Stomach (tissue), 8 donors: ENCODE measurements at regions not wholly inside any gene's neighbourhood (a gene's known extent, or its start where the extent isn't known, plus 50 kb on each side); places are given as distances from the start of the nearest gene placed in this dataset.

Experiments used
- DNase-seq, 2 donors: peaks; one replicate each; pipeline versions ENCODE4 v3.0.0 to v3.0.0-alpha.2; 2013 to 2019
- H3K27ac ChIP-seq, 5 donors: fragments of 200-600 bp in 4 of 5; sonication (generic) in 4 of 5; one replicate each; pipeline ENCODE4 v1.5.1; 2013 to 2019; ENCODE audit warnings: mild to moderate bottlenecking in 1 of 5, moderate library complexity in 1 of 5
- H3K27me3 ChIP-seq, 3 donors: fragments of 200-600 bp; sonication (generic); one replicate each; pipeline ENCODE4 v1.5.1; 2017 to 2019; ENCODE audit warnings: mixed run types in 1 of 3
- H3K36me3 ChIP-seq, 4 donors: fragments of 200-600 bp; sonication (generic); 1 replicate in 3 of 4; 2 replicates in 1 of 4; pipeline ENCODE4 v1.5.1; 2016 to 2019
- H3K4me1 ChIP-seq, 4 donors: fragments of 200-600 bp; sonication (generic); one replicate each; pipeline ENCODE4 v1.5.1; 2016 to 2019
- H3K4me3 ChIP-seq, 4 donors: fragments of 200-600 bp; sonication (generic) in 3 of 4; one replicate each; pipeline ENCODE4 v1.5.1; 2016 to 2019; ENCODE audit warnings: mild to moderate bottlenecking in 1 of 4
- H3K9me3 ChIP-seq, 4 donors: fragments of 200-600 bp; sonication (generic); one replicate each; pipeline ENCODE4 v1.5.1; 2016 to 2019
- CTCF ChIP-seq, 7 experiments: fragments of 450-650 bp in 4 of 7; fragments of 200-600 bp in 3 of 7; sonication (generic) in 3 of 7; IDR thresholded peaks; one replicate each; pipeline ENCODE4 v1.5.1; 2016 to 2019; ENCODE audit warnings: antibody characterized with exemption in 7 of 7, control low read depth in 2 of 7, mild to moderate bottlenecking in 1 of 7
- EP300 ChIP-seq: sonication (generic); formaldehyde crosslinking; IDR thresholded peaks from one replicate; pipeline ENCODE4 v1.6.1; 2017; ENCODE audit warnings: antibody characterized with exemption
- POLR2A ChIP-seq, 4 donors: fragments of 450-650 bp; IDR thresholded peaks; one replicate each; pipeline ENCODE4 v1.6.1; 2016; ENCODE audit warnings: antibody characterized with exemption in 4 of 4, control low read depth in 2 of 4, mild to moderate bottlenecking in 1 of 4, moderate library complexity in 1 of 4
- POLR2AphosphoS5 ChIP-seq, 3 donors: sonication (generic); formaldehyde crosslinking; IDR thresholded peaks; one replicate each; pipeline ENCODE4 v1.6.1; 2016; ENCODE audit warnings: antibody characterized with exemption in 3 of 3
- WGBS, 5 donors: extraction: QIAGEN DNeasy Blood & Tissue Kit in 3 of 5; methylation state at CpG; one replicate each; pipeline versions ENCODE4 v1.1.5 to v1.1.7; 2013 to 2018; 5-methylcytosine and 5-hydroxymethylcytosine counted together
- intact Hi-C: fragments of 100-400 bp; cut with DNase I; formaldehyde crosslinking; loops from one replicate; pipeline ENCODE4 v1.15.1; 2023; ENCODE audit warnings: low total_unique reads
- donor health status: healthy with polysubstance abuse.
- donor health status: Bipolar disorder and iron deficiency.
- donor health status: healthy.

- DNase-seq, result no peak
Observed at GRCh38 chr9:16030528-16031185, 477.8 kb downstream of the CCDC171 start.

GRCh38 chr9:16031486-16031885, 478.6 kb downstream of the CCDC171 start:
- no peaks in the 10 kb centered on the region for H3K36me3 ChIP-seq
- no peak overlapping the region for H3K4me3 ChIP-seq
- no peak for TF ChIP-seq POLR2AphosphoS5 (IDR thresholded peaks at IDR 0.05)
- no peak for TF ChIP-seq POLR2A (IDR thresholded peaks at IDR 0.05)
- TF ChIP-seq EP300, result no peak
- intact Hi-C loops, result no loop called here
- H3K27ac ChIP-seq, result no peak overlapping the region
- H3K27me3 ChIP-seq, result no peaks in the 10 kb centered on the region
- peaks cover 0 to 6% (median 2%) of the 10 kb centered on the region in 4 donors for H3K9me3 ChIP-seq
- 37 to 89% (median 42%) methylated on average over 1 to 2 of the region's 2 CpGs for WGBS, 5 donors
- no peak for DNase-seq
- no peaks in the 10 kb centered on the region for H3K4me1 ChIP-seq

More at GRCh38 chr9:16030528-16031185, 477.8 kb downstream of the CCDC171 start:
- peaks cover 0 to 6% (median 2%) of the 10 kb centered on the region in 4 donors for H3K9me3 ChIP-seq
- H3K27ac ChIP-seq, result no peak overlapping the region
- no peak for TF ChIP-seq POLR2AphosphoS5 (IDR thresholded peaks at IDR 0.05)
- no peak for TF ChIP-seq POLR2A (IDR thresholded peaks at IDR 0.05)
- TF ChIP-seq CTCF (IDR thresholded peaks at IDR 0.05), result no peak
- TF ChIP-seq EP300, result no peak
- no peaks in the 10 kb centered on the region for H3K27me3 ChIP-seq
- intact Hi-C loops, result no loop called here
- H3K4me1 ChIP-seq, result no peaks in the 10 kb centered on the region
- H3K4me3 ChIP-seq, result no peak overlapping the region
- WGBS, 5 donors, result 62 to 77% (median 73%) methylated on average over 8 of the region's 8 CpGs
- H3K36me3 ChIP-seq, result no peaks in the 10 kb centered on the region

- Histone ChIP-seq H3K27ac (no peak overlapping the region), H3K9me3 (peaks cover 0 to 6% (median 2%) of the 10 kb centered on the region in 4 donors), H3K4me3 (no peak overlapping the region), H3K4me1 (no peaks in the 10 kb centered on the region), H3K27me3 (no peaks in the 10 kb centered on the region), H3K36me3 (no peaks in the 10 kb centered on the region)
- DNase-seq, result no peak
- intact Hi-C loops, result no loop called here
- WGBS, 5 donors, result 77 to 89% (median 82%) methylated on average over 6 of the region's 6 CpGs
- TF ChIP-seq POLR2A (IDR thresholded peaks at IDR 0.05) (no peak), POLR2AphosphoS5 (IDR thresholded peaks at IDR 0.05) (no peak), CTCF (IDR thresholded peaks at IDR 0.05) (no peak), EP300 (no peak)
Observed at GRCh38 chr9:16031971-16032370, 479.1 kb downstream of the CCDC171 start.

DNA sequence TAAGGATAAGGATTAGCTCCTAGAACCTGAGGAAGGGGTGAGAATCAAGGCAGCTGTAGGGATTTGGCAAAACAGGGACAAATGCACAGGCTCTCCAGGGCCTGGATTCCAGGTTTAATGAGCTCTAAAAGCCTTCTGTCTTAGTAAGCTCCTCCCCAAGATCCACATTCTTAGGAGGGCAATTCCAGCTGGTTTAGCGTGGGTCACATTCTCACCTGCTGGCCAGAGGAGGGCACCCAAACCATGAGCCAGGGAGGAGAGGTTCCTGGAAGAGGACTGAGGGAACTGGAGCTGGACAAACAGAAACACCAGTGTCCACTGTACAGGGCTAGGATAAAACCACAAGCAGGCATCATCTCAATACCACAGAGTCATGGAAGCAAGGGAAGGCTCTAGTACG, 480.0 kb downstream of the CCDC171 start:
- Histone ChIP-seq H3K4me3 (no peak overlapping the region), H3K27me3 (no peaks in the 10 kb centered on the region), H3K9me3 (peaks cover 0 to 6% (median 2%) of the 10 kb centered on the region in 4 donors), H3K4me1 (no peaks in the 10 kb centered on the region), H3K27ac (no peak overlapping the region), H3K36me3 (no peaks in the 10 kb centered on the region)
- no peak for DNase-seq
- intact Hi-C loops, result no loop called here
- WGBS, 5 donors, result 73 to 85% (median 79%) methylated on average over 2 of the region's 2 CpGs
- TF ChIP-seq POLR2A (IDR thresholded peaks at IDR 0.05) (no peak), CTCF (IDR thresholded peaks at IDR 0.05) (no peak), POLR2AphosphoS5 (IDR thresholded peaks at IDR 0.05) (no peak), EP300 (no peak)

DNA sequence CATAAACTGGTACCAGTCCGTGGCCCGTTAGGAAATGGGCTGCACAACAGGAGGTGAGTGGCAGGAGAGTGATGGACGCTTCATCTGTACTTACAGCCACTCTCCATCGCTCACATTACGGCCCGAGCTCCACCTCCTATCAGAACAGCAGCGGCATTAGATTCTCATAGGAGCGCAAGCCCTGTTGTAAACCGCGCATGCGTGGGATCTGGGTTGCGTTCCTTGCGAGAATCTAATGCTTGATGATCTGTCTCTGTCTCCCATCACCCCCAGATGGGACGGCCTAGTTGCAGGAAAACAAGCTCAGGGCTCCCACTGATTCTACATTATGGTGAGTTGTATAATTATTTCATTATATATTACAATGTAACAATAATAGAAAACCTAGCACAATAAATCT, 480.4 kb downstream of the CCDC171 start:
- no peak overlapping the region for H3K4me3 ChIP-seq
- intact Hi-C loops, result no loop called here
- no peak overlapping the region for H3K27ac ChIP-seq
- no peaks in the 10 kb centered on the region for H3K27me3 ChIP-seq
- H3K36me3 ChIP-seq, result no peaks in the 10 kb centered on the region
- DNase-seq, result no peak
- WGBS, 5 donors, result 86 to 97% (median 94%) methylated on average over 14 of the region's 14 CpGs
- TF ChIP-seq EP300, result no peak
- no peak for TF ChIP-seq POLR2A (IDR thresholded peaks at IDR 0.05)
- TF ChIP-seq POLR2AphosphoS5 (IDR thresholded peaks at IDR 0.05), result no peak
- TF ChIP-seq CTCF (IDR thresholded peaks at IDR 0.05), result no peak
- H3K9me3 ChIP-seq, result peaks cover 0 to 6% (median 2%) of the 10 kb centered on the region in 4 donors
- no peaks in the 10 kb centered on the region for H3K4me1 ChIP-seq
